Activated naive CD8-positive, alpha-beta T cell treated with anti-CD3 and anti-CD28 coated beads for 36 hours (primary cell): ENCODE measurements at regions not wholly inside any gene's neighbourhood (a gene's known extent, or its start where the extent isn't known, plus 50 kb on each side); places are given as distances from the start of the nearest gene placed in this dataset.

Experiments used
- DNase-seq: peaks from one replicate; pipeline ENCODE4 v3.0.0; 2021
- H3K27ac Mint-ChIP-seq: one replicate; pipeline ENCODE4 v1.8.0; 2022; ENCODE audit warnings: mild to moderate bottlenecking, moderate library complexity, mixed read lengths
- H3K27me3 Mint-ChIP-seq: one replicate; pipeline ENCODE4 v1.8.0; 2022; ENCODE audit warnings: mild to moderate bottlenecking, mixed read lengths
- H3K36me3 Mint-ChIP-seq: one replicate; pipeline ENCODE4 v1.8.0; 2021; ENCODE audit warnings: mild to moderate bottlenecking, mixed read lengths
- H3K4me1 Mint-ChIP-seq: one replicate; pipeline ENCODE4 v1.8.0; 2021; ENCODE audit warnings: mixed read lengths
- H3K4me3 Mint-ChIP-seq: one replicate; pipeline ENCODE4 v1.8.0; 2022; ENCODE audit warnings: mild to moderate bottlenecking, moderate library complexity, mixed read lengths
- H3K9me3 Mint-ChIP-seq: one replicate; pipeline ENCODE4 v1.8.0; 2022; ENCODE audit warnings: mixed read lengths

DNA sequence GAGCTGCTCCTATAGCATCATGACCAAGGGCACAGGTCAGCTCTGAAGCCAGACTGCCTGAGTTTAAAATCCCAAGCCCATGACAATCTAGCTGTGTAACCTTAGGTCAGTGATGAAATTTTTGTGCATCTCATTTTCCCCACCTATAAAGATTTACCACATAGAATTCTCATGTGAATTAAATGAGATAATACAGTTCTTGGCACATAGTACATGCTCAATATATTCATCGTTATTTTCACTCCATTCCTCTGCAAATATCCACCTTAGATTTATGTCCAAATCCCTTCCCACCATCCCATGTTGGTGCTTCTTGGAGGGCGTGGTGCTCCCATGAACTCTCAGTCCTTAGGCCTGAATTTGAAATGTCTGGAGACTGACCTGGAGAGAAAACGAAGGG is 300.1 kb downstream of the TLE3 start:
- no peaks in the 10 kb centered on the region for H3K36me3 Mint-ChIP-seq
- H3K27me3 Mint-ChIP-seq, result no peaks in the 10 kb centered on the region
- no peak for DNase-seq
- no peak overlapping the region for H3K4me3 Mint-ChIP-seq
- H3K4me1 Mint-ChIP-seq, result peaks cover 12% of the 10 kb centered on the region
- H3K9me3 Mint-ChIP-seq, result no peaks in the 10 kb centered on the region
- no peak overlapping the region for H3K27ac Mint-ChIP-seq

DNA sequence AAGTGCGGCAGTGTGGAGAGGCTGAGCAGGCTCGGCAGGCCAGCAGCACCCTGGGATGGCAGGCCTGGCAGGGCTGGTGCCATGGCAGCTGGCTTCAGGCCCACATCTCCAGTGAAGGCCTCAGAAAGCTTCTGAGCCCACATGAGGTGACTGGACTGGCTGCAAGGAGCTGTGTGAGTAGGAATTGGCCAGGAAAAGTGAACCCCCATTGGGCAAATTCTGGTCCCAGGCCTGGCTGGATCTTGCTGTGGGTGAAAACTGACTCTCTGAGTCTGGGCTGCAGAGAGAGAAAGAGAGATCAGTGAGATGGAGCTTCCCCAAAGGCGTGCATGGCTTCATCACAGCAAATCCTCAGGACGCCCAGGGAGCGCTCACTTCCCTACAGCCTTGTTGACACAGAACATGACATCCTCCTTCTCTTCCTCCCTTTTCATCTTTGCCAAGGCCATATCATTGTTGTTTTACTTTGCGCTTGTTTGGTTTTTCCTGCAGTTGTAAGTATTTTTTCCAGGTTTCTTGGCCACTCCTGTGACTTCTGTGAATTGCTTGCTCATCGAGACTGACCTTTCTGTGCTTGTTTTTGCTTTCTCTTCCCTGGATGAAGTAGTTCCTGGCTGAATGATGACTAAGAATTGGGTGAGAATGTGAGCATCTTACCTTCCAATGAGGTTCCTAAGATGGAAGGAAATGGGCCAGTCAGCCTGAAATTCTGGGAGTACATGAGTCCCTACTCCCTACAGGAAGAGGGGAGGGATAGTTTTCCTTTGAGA is 299.1 kb downstream of the TLE3 start:
- Mint-ChIP-seq H3K27ac (no peak overlapping the region), H3K27me3 (no peaks in the 10 kb centered on the region), H3K4me1 (peaks cover 12% of the 10 kb centered on the region), H3K9me3 (no peaks in the 10 kb centered on the region), H3K4me3 (no peak overlapping the region), H3K36me3 (no peaks in the 10 kb centered on the region)
- no peak for DNase-seq

- Mint-ChIP-seq H3K36me3 (no peaks in the 10 kb centered on the region), H3K27ac (no peak overlapping the region), H3K9me3 (no peaks in the 10 kb centered on the region), H3K4me1 (peaks cover 7% of the 10 kb centered on the region), H3K27me3 (no peaks in the 10 kb centered on the region), H3K4me3 (no peak overlapping the region)
- DNase-seq, result no peak
Observed at GRCh38 chr15:69801144-69801543, 296.6 kb downstream of the TLE3 start.

DNA sequence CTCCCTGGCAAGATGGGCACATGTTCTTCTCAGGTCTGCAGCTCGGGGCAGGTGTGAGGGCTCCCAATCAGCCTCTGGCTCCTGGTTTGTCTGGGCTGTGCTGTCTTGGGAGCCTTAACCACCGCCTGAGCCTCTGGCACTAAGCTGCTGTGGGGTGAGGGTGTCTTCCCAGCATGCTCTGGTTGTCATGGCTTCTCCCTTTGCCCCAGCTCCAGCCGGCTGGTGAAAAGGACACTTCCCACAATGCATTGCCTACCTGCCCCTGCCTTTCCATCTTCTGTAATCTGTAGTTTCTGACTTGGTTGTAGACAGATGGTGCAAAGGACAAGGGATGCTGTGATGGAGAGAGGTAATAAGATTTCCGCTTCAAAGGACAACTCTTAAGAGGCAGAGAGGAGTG is 295.3 kb downstream of the TLE3 start:
- no peaks in the 10 kb centered on the region for H3K27me3 Mint-ChIP-seq
- H3K27ac Mint-ChIP-seq, result no peak overlapping the region
- no peak overlapping the region for H3K4me3 Mint-ChIP-seq
- H3K4me1 Mint-ChIP-seq, result peaks cover 14% of the 10 kb centered on the region
- H3K9me3 Mint-ChIP-seq, result no peaks in the 10 kb centered on the region
- DNase-seq, result no peak
- H3K36me3 Mint-ChIP-seq, result no peaks in the 10 kb centered on the region

- peaks cover 14% of the 10 kb centered on the region for H3K4me1 Mint-ChIP-seq
- H3K4me3 Mint-ChIP-seq, result no peak overlapping the region
- H3K36me3 Mint-ChIP-seq, result no peaks in the 10 kb centered on the region
- peaks cover 9% of the 10 kb centered on the region for H3K27me3 Mint-ChIP-seq
- DNase-seq, result no peak
- no peak overlapping the region for H3K27ac Mint-ChIP-seq
- H3K9me3 Mint-ChIP-seq, result no peaks in the 10 kb centered on the region
Observed at GRCh38 chr15:69804786-69805185, 292.9 kb downstream of the TLE3 start.

DNA sequence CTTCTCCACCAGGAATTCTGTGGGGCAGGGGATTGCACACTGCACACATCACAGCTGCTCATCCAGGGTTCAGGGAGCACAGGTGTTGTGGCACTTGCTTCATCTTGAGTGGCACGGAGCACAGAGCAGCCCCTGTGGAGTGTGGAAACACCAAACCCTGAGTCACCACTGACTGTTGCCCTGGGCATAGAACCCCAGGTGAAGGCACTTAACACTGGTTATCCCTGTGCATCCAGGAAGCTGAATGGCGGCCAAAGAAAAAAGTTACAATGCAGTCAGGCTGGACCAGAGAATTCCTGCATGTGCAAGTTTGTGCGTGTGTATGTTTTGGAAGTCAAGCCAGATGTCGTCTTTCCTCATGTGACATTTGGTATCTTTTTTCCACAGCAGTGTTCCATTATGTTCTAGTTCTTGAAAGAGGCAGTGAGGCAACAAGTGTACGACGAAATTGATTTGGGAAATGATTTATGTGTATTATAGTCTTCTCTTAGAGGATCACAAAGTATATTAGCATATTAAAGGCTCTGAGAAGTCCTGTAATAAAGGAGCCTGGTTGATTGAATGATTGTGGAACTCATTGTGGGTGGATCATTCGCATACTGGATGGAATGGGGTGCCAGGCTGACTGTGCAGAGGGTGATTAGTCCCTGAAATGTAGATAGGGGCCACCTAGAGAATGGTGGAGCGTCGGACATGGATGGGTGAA is 292.3 kb downstream of the TLE3 start:
- Mint-ChIP-seq H3K36me3 (no peaks in the 10 kb centered on the region), H3K27me3 (peaks cover 9% of the 10 kb centered on the region), H3K4me3 (no peak overlapping the region), H3K27ac (no peak overlapping the region), H3K9me3 (no peaks in the 10 kb centered on the region), H3K4me1 (peaks cover 14% of the 10 kb centered on the region)
- DNase-seq, result no peak

GRCh38 chr15:69806287-69806915 is 291.3 kb downstream of the TLE3 start:
- Mint-ChIP-seq H3K4me1 (peaks cover 16% of the 10 kb centered on the region), H3K4me3 (no peak overlapping the region), H3K36me3 (no peaks in the 10 kb centered on the region), H3K9me3 (no peaks in the 10 kb centered on the region), H3K27ac (no peak overlapping the region), H3K27me3 (peaks cover 9% of the 10 kb centered on the region)
- DNase-seq, result no peak

- Mint-ChIP-seq H3K4me3 (no peak overlapping the region), H3K36me3 (no peaks in the 10 kb centered on the region), H3K9me3 (no peaks in the 10 kb centered on the region), H3K4me1 (peaks cover 17% of the 10 kb centered on the region), H3K27ac (no peak overlapping the region), H3K27me3 (peaks cover 9% of the 10 kb centered on the region)
- no peak for DNase-seq
Observed at GRCh38 chr15:69807721-69808120, 290.0 kb downstream of the TLE3 start.

GRCh38 chr15:69808756-69809155 is 289.0 kb downstream of the TLE3 start:
- DNase-seq, result no peak
- H3K4me3 Mint-ChIP-seq, result no peak overlapping the region
- H3K27ac Mint-ChIP-seq, result no peak overlapping the region
- no peaks in the 10 kb centered on the region for H3K9me3 Mint-ChIP-seq
- H3K27me3 Mint-ChIP-seq, result peaks cover 9% of the 10 kb centered on the region
- H3K4me1 Mint-ChIP-seq, result peaks cover 17% of the 10 kb centered on the region
- no peaks in the 10 kb centered on the region for H3K36me3 Mint-ChIP-seq

GRCh38 chr15:69809421-69809820 is 288.3 kb downstream of the TLE3 start:
- Mint-ChIP-seq H3K27me3 (peaks cover 9% of the 10 kb centered on the region), H3K9me3 (no peaks in the 10 kb centered on the region), H3K27ac (no peak overlapping the region), H3K36me3 (no peaks in the 10 kb centered on the region), H3K4me1 (peaks cover 17% of the 10 kb centered on the region), H3K4me3 (no peak overlapping the region)
- DNase-seq, result no peak

DNA sequence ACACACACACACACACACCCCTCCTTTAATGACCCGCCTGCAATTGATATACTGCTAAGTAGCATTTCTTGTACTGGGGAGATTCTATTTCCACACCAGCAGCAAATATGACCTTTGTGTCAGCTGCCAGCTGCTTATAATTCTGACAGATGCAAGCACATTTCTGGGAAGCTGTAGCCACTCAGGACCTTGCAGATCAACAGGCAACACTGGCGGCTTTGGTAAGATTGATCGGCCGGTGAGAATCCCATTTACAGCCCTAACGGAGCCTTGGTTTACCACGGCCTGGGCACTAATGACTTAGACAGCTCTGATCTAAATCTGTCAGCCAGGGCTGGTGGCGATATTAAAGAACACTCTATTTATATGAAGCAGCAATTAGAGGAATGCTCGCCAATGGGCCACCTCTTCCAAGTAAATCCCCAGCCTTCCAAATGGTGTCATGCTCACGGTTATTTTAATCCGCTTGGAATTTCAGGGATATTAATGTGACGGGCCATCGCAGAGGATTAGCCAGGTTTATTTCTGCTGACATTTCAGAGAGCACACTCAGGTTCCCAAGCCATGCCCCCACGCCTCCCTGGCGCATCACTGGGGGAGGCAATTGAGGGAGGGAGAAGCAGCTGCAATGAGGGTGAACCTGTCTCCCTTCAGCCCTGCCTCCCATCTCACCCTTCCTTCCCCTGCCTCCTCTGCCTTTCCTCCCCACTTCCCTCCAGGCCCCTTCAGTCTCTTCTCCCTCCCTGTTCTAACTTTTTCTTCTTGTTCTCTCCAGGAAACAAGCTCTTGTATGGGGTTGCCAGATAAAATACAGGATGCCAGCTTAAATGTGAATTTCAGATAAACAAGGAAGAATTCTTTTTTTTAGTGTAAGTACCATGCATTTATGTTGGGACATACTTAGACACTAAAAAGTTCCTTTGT is 287.0 kb downstream of the TLE3 start:
- Mint-ChIP-seq H3K27ac (no peak overlapping the region), H3K36me3 (no peaks in the 10 kb centered on the region), H3K4me3 (no peak overlapping the region), H3K27me3 (peaks cover 9% of the 10 kb centered on the region), H3K9me3 (no peaks in the 10 kb centered on the region), H3K4me1 (peaks cover 22% of the 10 kb centered on the region)
- DNase-seq, result no peak

DNA sequence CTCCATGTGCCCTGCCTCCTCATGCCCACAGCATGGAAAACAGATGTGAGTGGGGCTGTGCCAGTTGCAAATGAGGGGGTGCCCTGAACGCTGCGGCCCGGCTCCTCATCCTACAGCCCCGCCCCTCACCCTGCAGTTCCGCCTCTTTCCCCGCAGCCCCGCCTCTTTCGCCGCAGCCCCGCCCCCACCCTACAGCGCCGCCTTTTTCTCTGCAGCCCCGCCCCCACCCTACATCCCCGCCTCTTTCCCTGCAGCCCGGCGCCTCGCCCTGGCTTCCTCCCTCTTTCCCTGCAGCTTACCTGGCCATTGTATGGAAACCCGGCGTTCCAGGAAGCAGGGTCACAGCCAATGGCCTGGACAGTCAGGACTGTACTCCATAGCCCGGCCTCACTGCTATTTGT is 284.9 kb downstream of the TLE3 start:
- Mint-ChIP-seq H3K27ac (no peak overlapping the region), H3K9me3 (no peaks in the 10 kb centered on the region), H3K4me3 (no peak overlapping the region), H3K4me1 (peaks cover 18% of the 10 kb centered on the region), H3K27me3 (peaks cover 13% of the 10 kb centered on the region), H3K36me3 (no peaks in the 10 kb centered on the region)
- no peak for DNase-seq

- no peaks in the 10 kb centered on the region for H3K9me3 Mint-ChIP-seq
- no peak overlapping the region for H3K27ac Mint-ChIP-seq
- DNase-seq, result no peak
- no peaks in the 10 kb centered on the region for H3K36me3 Mint-ChIP-seq
- H3K27me3 Mint-ChIP-seq, result peaks cover 10% of the 10 kb centered on the region
- H3K4me1 Mint-ChIP-seq, result peaks cover 15% of the 10 kb centered on the region
- no peak overlapping the region for H3K4me3 Mint-ChIP-seq
Observed at GRCh38 chr15:69813881-69814280, 283.8 kb downstream of the TLE3 start.

GRCh38 chr15:69814932-69815331 is 282.8 kb downstream of the TLE3 start:
- peaks cover 12% of the 10 kb centered on the region for H3K27me3 Mint-ChIP-seq
- H3K4me1 Mint-ChIP-seq, result peaks cover 15% of the 10 kb centered on the region
- no peak overlapping the region for H3K27ac Mint-ChIP-seq
- no peak for DNase-seq
- H3K36me3 Mint-ChIP-seq, result no peaks in the 10 kb centered on the region
- no peaks in the 10 kb centered on the region for H3K9me3 Mint-ChIP-seq
- H3K4me3 Mint-ChIP-seq, result no peak overlapping the region

- Mint-ChIP-seq H3K36me3 (no peaks in the 10 kb centered on the region), H3K27me3 (peaks cover 12% of the 10 kb centered on the region), H3K9me3 (no peaks in the 10 kb centered on the region), H3K4me3 (no peak overlapping the region), H3K27ac (no peak overlapping the region), H3K4me1 (peaks cover 15% of the 10 kb centered on the region)
- peak; percentile 9 for DNase-seq
Observed at GRCh38 chr15:69815793-69816192, 281.9 kb downstream of the TLE3 start.
